SK-N-SH (cell line): ENCODE measurements at regions not wholly inside any gene's neighbourhood (a gene's known extent, or its start where the extent isn't known, plus 50 kb on each side); places are given as distances from the start of the nearest gene placed in this dataset.

Source experiments
- CTCF ChIA-PET: fragments of 300-600, 350-600 bp; formaldehyde crosslinking; extraction: SDS; loops from one replicate; lab custom pipeline; 2021; lab: Yijun Ruan, JAX
- POLR2A ChIA-PET: fragments of 350-600 bp; sonication (Branson Sonifier 250); formaldehyde crosslinking; extraction: SDS; loops from one replicate; lab custom pipeline; 2020; ENCODE audit warnings: antibody characterized with exemption, inconsistent platforms; lab: Yijun Ruan, JAX
- DNase-seq: peaks from one replicate; pipeline ENCODE4 v3.0.0; 2012
- H2AFZ ChIP-seq: fragments of 200-600 bp; sonication (generic); 2 replicates; pipeline ENCODE4 v1.8.1; 2016; ENCODE audit warnings: antibody characterized with exemption, mild to moderate bottlenecking, low read depth
- H3F3A ChIP-seq: fragments of 200-600 bp; sonication (generic); replicated peaks from 2 replicates; pipeline ENCODE3; 2016; ENCODE audit warnings: antibody characterized with exemption, mild to moderate bottlenecking; ENCODE audit not compliant: insufficient read depth
- H3K27ac ChIP-seq, 2 experiments: fragments of 200-500 bp in 1 of 2; fragments of 200-600 bp in 1 of 2; sonication (Bioruptor generic) in 1 of 2; sonication (generic), shearing (Covaris generic) in 1 of 2; 2 replicates each; pipeline versions ENCODE4 v1.5.1 to v1.6.1; 2014 to 2016; ENCODE audit warnings: low read depth in 2 of 2, inconsistent platforms in 1 of 2, low read length in 1 of 2, mild to moderate bottlenecking in 1 of 2, mixed read lengths in 1 of 2
- H3K27me3 ChIP-seq: fragments of 200-600 bp; sonication (generic), shearing (Covaris generic); 2 replicates; pipeline ENCODE4 v1.6.1; 2016; ENCODE audit warnings: mixed run types; ENCODE audit not compliant: insufficient read depth
- H3K36me3 ChIP-seq, 2 experiments: fragments of 200-500 bp in 1 of 2; fragments of 200-600 bp in 1 of 2; sonication (Bioruptor generic) in 1 of 2; sonication (generic) in 1 of 2; replicated peaks in 1 of 2; 2 replicates each; pipeline versions ENCODE3 to v1.5.1; 2014 to 2016; ENCODE audit warnings: low read length in 1 of 2, mild to moderate bottlenecking in 1 of 2; ENCODE audit not compliant: insufficient read depth in 2 of 2, control insufficient read depth in 1 of 2
- H3K4me1 ChIP-seq, 2 experiments: fragments of 200-500 bp in 1 of 2; fragments of 200-600 bp in 1 of 2; sonication (Bioruptor generic) in 1 of 2; sonication (generic), shearing (Covaris generic) in 1 of 2; 2 replicates each; pipeline versions ENCODE4 v1.5.1 to v1.6.1; 2014 to 2016; ENCODE audit warnings: low read depth in 1 of 2, low read length in 1 of 2, mixed run types in 1 of 2; ENCODE audit not compliant: insufficient read depth in 2 of 2, control insufficient read depth in 1 of 2
- H3K4me2 ChIP-seq: fragments of 200-600 bp; sonication (generic), shearing (Covaris generic); 2 replicates; pipeline ENCODE4 v1.6.1; 2017; ENCODE audit warnings: mixed run types
- H3K4me3 ChIP-seq, 2 experiments: fragments of 200-500 bp in 1 of 2; fragments of 200-600 bp in 1 of 2; sonication (Bioruptor generic) in 1 of 2; sonication (generic), shearing (Covaris generic) in 1 of 2; 2 replicates each; pipeline versions ENCODE4 v1.5.1 to v1.8.1; 2014 to 2016; ENCODE audit warnings: low read depth in 2 of 2, inconsistent platforms in 1 of 2, low read length in 1 of 2, mild to moderate bottlenecking in 1 of 2, mixed read lengths in 1 of 2, moderate library complexity in 1 of 2
- H3K79me2 ChIP-seq: fragments of 200-600 bp; sonication (generic); 2 replicates; pipeline ENCODE4 v1.8.1; 2017; ENCODE audit warnings: mild to moderate bottlenecking; ENCODE audit not compliant: insufficient read depth
- H3K9ac ChIP-seq: fragments of 200-600 bp; sonication (generic); 2 replicates; pipeline ENCODE4 v1.6.1; 2017; ENCODE audit warnings: mixed run types
- H3K9me2 ChIP-seq: fragments of 200-600 bp; sonication (generic); 2 replicates; pipeline ENCODE4 v1.6.1; 2017; ENCODE audit warnings: mixed run types
- H3K9me3 ChIP-seq: fragments of 200-600 bp; sonication (generic); 2 replicates; pipeline ENCODE4 v1.6.1; 2017; ENCODE audit warnings: mixed run types, mild to moderate bottlenecking, moderate library complexity
- H4K20me1 ChIP-seq: fragments of 200-600 bp; sonication (generic); 2 replicates; pipeline ENCODE4 v1.6.1; 2017; ENCODE audit warnings: mild to moderate bottlenecking, mixed run types; ENCODE audit not compliant: insufficient read depth
- CHD2 ChIP-seq: fragments of 150-350 bp; IDR thresholded peaks from 2 replicates; pipeline ENCODE4 v1.6.1; 2018; ENCODE audit warnings: low read length; ENCODE audit not compliant: partially characterized antibody
- EP300 ChIP-seq, 2 experiments: IDR thresholded peaks; 2 replicates each; pipeline versions ENCODE4 v1.4.0 to v1.6.1; 2012; ENCODE audit warnings: borderline replicate concordance in 1 of 2, low read depth in 1 of 2, low read length in 1 of 2
- FOXJ3 ChIP-seq: sonication (generic); formaldehyde crosslinking; IDR thresholded peaks from 2 replicates; pipeline ENCODE4 v1.5.1; 2020; ENCODE audit warnings: mild to moderate bottlenecking, missing genetic modification reagents
- FOXM1 ChIP-seq: IDR thresholded peaks from 2 replicates; pipeline ENCODE4 v1.4.0; 2012; ENCODE audit warnings: low read depth, mild to moderate bottlenecking
- MEF2A ChIP-seq: IDR thresholded peaks from 2 replicates; pipeline ENCODE4 v1.4.0; 2012; ENCODE audit warnings: low read depth, borderline replicate concordance
- MXI1 ChIP-seq: IDR thresholded peaks from 2 replicates; pipeline ENCODE4 v1.6.1; 2012; ENCODE audit warnings: mild to moderate bottlenecking, low read depth, low read length, improper control_type of control experiment
- POLR2AphosphoS5 ChIP-seq: IDR thresholded peaks from 2 replicates; pipeline ENCODE4 v1.6.1; 2012; ENCODE audit warnings: low read depth, low read length
- RFX5 ChIP-seq: IDR thresholded peaks from 2 replicates; pipeline ENCODE4 v1.6.1; 2012; ENCODE audit warnings: mild to moderate bottlenecking, improper control_type of control experiment, low read length
- whole genome bisulfite sequencing: methylation state at CpG from one replicate; pipeline ENCODE4 v1.1.6; 2017; ENCODE audit warnings: low lambda C conversion rate; 5-methylcytosine and 5-hydroxymethylcytosine counted together
- TF ChIP-seq, protein P1 (sequence below): fragments of 150-350 bp; IDR thresholded peaks from 2 replicates; pipeline ENCODE4 v1.6.1; 2016; ENCODE audit warnings: mild to moderate bottlenecking, low read depth, low read length
- TF ChIP-seq, protein P2 (sequence below): fragments of 150-350 bp; IDR thresholded peaks from 2 replicates; pipeline ENCODE4 v1.6.1; 2017; ENCODE audit warnings: antibody characterized with exemption, low read length, low read depth, borderline replicate concordance
- TF ChIP-seq, protein P3 (sequence below): IDR thresholded peaks from 2 replicates; pipeline ENCODE4 v1.4.0; 2012; ENCODE audit warnings: low read depth

DNA sequence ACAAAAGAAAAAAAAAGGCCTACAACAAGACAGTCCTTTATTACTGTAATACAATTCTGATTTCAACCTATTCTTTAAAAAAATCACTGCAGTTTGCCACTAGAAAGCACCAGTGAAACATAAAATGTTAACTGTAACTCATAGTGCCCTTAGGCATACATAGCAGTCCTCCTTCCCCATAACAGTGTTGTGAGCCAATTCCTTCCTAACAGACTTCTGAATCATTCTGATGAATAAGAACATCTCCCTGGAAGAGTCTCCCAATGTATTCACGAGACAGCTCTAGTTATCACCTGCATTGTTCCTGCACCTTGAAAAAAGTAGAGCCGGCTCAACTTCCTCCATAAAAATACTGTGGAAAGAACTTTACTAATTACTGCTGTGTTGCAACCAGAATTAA, 213.6 kb upstream of the FSCB start:
- Histone ChIP-seq H3K9me2 (no peaks in the 10 kb centered on the region), H3K4me2 (no peak overlapping the region), H2AFZ (no peak overlapping the region), H4K20me1 (no peaks in the 10 kb centered on the region), H3K4me3 (no peak overlapping the region), H3K36me3 (no peaks in the 10 kb centered on the region), H3K79me2 (no peaks in the 10 kb centered on the region), H3F3A (no peaks in the 10 kb centered on the region), H3K9ac (no peak overlapping the region), H3K27me3 (no peaks in the 10 kb centered on the region), H3K9me3 (no peaks in the 10 kb centered on the region), H3K27ac (no peak overlapping the region), H3K4me1 (no peaks in the 10 kb centered on the region)
- CTCF ChIA-PET = no interaction called here
- no peak for DNase-seq
- TF ChIP-seq FOXJ3 (CRISPR knock-in tag) (no peak), MEF2A (no peak), MXI1 (no peak), EP300 (IDR thresholded peaks at IDR 0.05; ENCODE audit: borderline replicate concordance in 1 of 2, low read depth in 1 of 2, low read length in 1 of 2) (no peak), CHD2 (no peak)
- TF ChIP-seq, protein P1, sequence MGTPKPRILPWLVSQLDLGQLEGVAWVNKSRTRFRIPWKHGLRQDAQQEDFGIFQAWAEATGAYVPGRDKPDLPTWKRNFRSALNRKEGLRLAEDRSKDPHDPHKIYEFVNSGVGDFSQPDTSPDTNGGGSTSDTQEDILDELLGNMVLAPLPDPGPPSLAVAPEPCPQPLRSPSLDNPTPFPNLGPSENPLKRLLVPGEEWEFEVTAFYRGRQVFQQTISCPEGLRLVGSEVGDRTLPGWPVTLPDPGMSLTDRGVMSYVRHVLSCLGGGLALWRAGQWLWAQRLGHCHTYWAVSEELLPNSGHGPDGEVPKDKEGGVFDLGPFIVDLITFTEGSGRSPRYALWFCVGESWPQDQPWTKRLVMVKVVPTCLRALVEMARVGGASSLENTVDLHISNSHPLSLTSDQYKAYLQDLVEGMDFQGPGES = no peak
- TF ChIP-seq, protein P2, sequence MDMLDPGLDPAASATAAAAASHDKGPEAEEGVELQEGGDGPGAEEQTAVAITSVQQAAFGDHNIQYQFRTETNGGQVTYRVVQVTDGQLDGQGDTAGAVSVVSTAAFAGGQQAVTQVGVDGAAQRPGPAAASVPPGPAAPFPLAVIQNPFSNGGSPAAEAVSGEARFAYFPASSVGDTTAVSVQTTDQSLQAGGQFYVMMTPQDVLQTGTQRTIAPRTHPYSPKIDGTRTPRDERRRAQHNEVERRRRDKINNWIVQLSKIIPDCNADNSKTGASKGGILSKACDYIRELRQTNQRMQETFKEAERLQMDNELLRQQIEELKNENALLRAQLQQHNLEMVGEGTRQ = no peak
- POLR2A ChIA-PET = no interaction called here
- 5% methylated on average over 2 of the region's 2 CpGs for WGBS

DNA sequence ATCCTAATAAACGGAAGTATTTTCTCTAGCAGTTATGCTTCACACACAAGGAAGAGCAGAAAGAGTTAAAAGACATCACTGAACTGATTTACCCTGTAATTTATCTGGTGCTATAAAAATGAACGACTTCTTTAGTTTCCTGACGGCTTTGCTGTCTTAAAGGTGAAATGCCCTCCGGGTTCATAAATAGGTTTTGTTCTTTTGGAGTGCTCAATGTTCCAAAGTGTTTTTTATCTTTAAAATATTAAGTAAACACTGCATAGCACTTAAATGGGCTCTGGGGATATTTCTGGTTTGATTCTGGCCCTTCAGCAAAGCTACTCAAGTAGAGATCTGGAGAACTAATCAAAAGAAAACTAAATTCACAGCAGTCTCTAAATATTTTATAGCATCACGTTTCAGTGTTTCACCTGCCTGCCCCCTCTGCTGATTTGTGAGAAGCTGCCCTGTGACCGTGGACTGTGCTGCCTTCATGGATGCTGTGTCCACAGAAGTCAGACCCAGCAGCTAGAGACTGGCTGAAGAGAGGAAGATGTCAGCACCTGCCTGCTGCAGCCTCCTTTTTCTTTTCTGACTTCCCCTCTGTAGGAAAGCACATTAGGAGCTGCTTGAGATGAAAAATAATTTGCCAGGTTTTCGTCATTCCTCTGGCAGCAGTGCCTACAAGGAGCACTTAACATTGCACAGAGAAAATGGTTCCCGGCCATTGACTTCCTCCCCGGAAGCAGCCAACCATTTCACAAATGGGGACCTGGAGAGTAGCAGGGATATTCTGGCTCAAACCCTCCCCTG, 205.1 kb upstream of the FSCB start:
- H3K4me1 ChIP-seq = no peaks in the 10 kb centered on the region
- no peaks in the 10 kb centered on the region for H3K9me3 ChIP-seq
- H3K27me3 ChIP-seq = no peaks in the 10 kb centered on the region
- no peak overlapping the region for H3K27ac ChIP-seq
- no peak for DNase-seq
- H3K79me2 ChIP-seq = no peaks in the 10 kb centered on the region
- no peaks in the 10 kb centered on the region for H4K20me1 ChIP-seq
- ChIA-PET CTCF (no interaction called here), POLR2A (no interaction called here)
- H2AFZ ChIP-seq = no peak overlapping the region
- no peak overlapping the region for H3K4me3 ChIP-seq
- H3K36me3 ChIP-seq = no peaks in the 10 kb centered on the region
- no peak overlapping the region for H3K4me2 ChIP-seq
- H3F3A ChIP-seq = no peaks in the 10 kb centered on the region
- no peaks in the 10 kb centered on the region for H3K9me2 ChIP-seq
- WGBS = 5% methylated on average over 7 of the region's 9 CpGs
- H3K9ac ChIP-seq = no peak overlapping the region
- no peak for TF ChIP-seq POLR2AphosphoS5
- TF ChIP-seq, protein P3, sequence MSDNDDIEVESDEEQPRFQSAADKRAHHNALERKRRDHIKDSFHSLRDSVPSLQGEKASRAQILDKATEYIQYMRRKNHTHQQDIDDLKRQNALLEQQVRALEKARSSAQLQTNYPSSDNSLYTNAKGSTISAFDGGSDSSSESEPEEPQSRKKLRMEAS = no peak
- no peak for TF ChIP-seq RFX5
- no peak for TF ChIP-seq FOXM1
- TF ChIP-seq, all 33 proteins: peak for 0
